Endothelial cell (in vitro differentiated cells): ENCODE measurements at regions not wholly inside any gene's neighbourhood (a gene's known extent, or its start where the extent isn't known, plus 50 kb on each side); places are given as distances from the start of the nearest gene placed in this dataset.

ENCODE experiments used
- DNase-seq: peaks from one replicate; pipeline ENCODE4 v3.0.0; 2021; ENCODE audit warnings: low spot score
- H3K27ac Mint-ChIP-seq: one replicate; pipeline ENCODE4 v1.8.0; 2021; ENCODE audit warnings: mixed read lengths, inconsistent platforms; ENCODE audit not compliant: unreplicated experiment
- H3K27me3 Mint-ChIP-seq: one replicate; pipeline ENCODE4 v1.8.0; 2021; ENCODE audit warnings: mild to moderate bottlenecking, moderate library complexity, mixed read lengths, inconsistent platforms; ENCODE audit not compliant: unreplicated experiment
- H3K36me3 Mint-ChIP-seq: one replicate; pipeline ENCODE4 v1.8.0; 2021; ENCODE audit warnings: mild to moderate bottlenecking, low read depth, mixed read lengths, inconsistent platforms; ENCODE audit not compliant: unreplicated experiment
- H3K4me1 Mint-ChIP-seq: one replicate; pipeline ENCODE4 v1.8.0; 2021; ENCODE audit warnings: mild to moderate bottlenecking, mixed read lengths, inconsistent platforms; ENCODE audit not compliant: unreplicated experiment
- H3K4me3 Mint-ChIP-seq: one replicate; pipeline ENCODE4 v1.8.0; 2021; ENCODE audit warnings: mild to moderate bottlenecking, mixed read lengths, inconsistent platforms; ENCODE audit not compliant: unreplicated experiment
- H3K9me3 Mint-ChIP-seq: one replicate; pipeline ENCODE4 v1.8.0; 2021; ENCODE audit warnings: mixed read lengths, inconsistent platforms; ENCODE audit not compliant: unreplicated experiment
- TF ChIP-seq, protein P1 (sequence below): fragments of 200-600 bp; sonication (generic); IDR thresholded peaks from one replicate; pipeline ENCODE4 v1.5.0; 2021; ENCODE audit warnings: antibody characterized with exemption; ENCODE audit not compliant: unreplicated experiment

DNA sequence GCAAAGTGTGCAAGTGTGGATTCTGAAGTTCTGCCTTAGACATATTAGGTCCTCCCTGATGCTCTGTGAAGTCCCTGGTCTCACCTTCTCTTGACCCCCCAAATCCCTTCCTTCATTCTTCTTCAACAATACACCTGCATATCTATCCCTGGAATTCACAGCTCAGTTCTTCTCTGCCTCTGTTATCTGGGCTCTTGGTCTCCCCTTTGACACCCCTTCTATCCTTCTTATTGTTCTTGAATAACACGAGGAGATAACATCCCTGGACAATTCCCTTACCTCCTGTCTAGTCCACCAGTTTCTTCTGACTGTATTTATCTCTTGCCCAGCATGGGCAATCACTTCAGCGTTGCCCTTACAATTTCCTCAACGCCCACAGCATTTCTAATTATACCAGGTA, 104.8 kb upstream of the ATG10 start:
- Mint-ChIP-seq H3K27me3 (peaks cover 1% of the 10 kb centered on the region), H3K36me3 (peaks cover 3% of the 10 kb centered on the region), H3K4me3 (no peak overlapping the region), H3K9me3 (no peaks in the 10 kb centered on the region), H3K4me1 (peaks cover 8% of the 10 kb centered on the region), H3K27ac (no peak overlapping the region)
- TF ChIP-seq, protein P1, sequence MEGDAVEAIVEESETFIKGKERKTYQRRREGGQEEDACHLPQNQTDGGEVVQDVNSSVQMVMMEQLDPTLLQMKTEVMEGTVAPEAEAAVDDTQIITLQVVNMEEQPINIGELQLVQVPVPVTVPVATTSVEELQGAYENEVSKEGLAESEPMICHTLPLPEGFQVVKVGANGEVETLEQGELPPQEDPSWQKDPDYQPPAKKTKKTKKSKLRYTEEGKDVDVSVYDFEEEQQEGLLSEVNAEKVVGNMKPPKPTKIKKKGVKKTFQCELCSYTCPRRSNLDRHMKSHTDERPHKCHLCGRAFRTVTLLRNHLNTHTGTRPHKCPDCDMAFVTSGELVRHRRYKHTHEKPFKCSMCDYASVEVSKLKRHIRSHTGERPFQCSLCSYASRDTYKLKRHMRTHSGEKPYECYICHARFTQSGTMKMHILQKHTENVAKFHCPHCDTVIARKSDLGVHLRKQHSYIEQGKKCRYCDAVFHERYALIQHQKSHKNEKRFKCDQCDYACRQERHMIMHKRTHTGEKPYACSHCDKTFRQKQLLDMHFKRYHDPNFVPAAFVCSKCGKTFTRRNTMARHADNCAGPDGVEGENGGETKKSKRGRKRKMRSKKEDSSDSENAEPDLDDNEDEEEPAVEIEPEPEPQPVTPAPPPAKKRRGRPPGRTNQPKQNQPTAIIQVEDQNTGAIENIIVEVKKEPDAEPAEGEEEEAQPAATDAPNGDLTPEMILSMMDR: no peak
- DNase-seq: no peak

DNA sequence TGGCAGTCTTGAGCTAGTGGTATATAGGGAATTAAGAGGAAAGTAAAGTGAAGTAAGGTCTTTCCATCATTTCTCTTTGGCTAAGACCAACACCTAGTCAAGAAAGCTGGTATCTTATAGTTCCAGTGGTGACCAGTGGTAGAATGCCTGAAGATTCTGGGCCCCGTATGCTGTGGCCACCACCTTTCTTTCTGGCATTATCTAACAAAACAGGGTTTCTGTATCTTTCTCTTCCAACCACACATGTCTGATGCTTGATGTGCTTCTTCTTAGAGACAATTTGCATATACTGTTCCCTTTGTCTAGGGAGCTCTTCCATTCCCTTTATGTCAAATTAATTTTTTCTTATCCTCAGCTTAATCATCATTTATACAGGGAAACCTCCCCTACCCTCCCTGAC, 109.9 kb upstream of the SSBP2 start:
- H3K4me3 Mint-ChIP-seq: no peak overlapping the region

DNA sequence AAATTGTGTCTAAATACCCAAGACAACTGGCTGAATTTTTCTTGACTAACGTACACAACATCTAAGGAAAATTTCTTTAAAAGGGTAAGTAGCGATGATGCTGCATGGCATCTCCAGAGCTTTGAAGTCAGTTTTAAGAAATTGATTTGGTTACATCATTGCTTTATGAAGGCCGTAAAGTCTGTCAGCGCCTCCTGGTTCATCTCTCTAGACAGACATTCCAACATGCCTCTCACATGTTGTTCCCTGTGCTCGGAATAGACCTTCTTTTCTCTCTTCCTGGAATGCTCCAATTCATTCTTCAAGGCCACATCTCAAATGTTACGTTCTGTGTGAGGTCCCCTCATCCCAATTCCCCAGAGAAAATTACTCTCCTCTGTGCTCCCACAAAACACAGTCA, 108.7 kb upstream of the SSBP2 start:
- Mint-ChIP-seq H3K36me3 (peaks cover 3% of the 10 kb centered on the region), H3K9me3 (no peaks in the 10 kb centered on the region), H3K27me3 (no peaks in the 10 kb centered on the region), H3K4me1 (peaks cover 21% of the 10 kb centered on the region), H3K4me3 (no peak overlapping the region), H3K27ac (no peak overlapping the region)
- TF ChIP-seq, protein P1: no peak
- DNase-seq: no peak

More for the DNA sequence above, 109.9 kb upstream of the SSBP2 start:
- Mint-ChIP-seq H3K27me3 (peaks cover 1% of the 10 kb centered on the region), H3K4me1 (peaks cover 23% of the 10 kb centered on the region), H3K36me3 (peaks cover 3% of the 10 kb centered on the region), H3K9me3 (no peaks in the 10 kb centered on the region), H3K27ac (no peak overlapping the region)
- TF ChIP-seq, protein P1: no peak
- no peak for DNase-seq

DNA sequence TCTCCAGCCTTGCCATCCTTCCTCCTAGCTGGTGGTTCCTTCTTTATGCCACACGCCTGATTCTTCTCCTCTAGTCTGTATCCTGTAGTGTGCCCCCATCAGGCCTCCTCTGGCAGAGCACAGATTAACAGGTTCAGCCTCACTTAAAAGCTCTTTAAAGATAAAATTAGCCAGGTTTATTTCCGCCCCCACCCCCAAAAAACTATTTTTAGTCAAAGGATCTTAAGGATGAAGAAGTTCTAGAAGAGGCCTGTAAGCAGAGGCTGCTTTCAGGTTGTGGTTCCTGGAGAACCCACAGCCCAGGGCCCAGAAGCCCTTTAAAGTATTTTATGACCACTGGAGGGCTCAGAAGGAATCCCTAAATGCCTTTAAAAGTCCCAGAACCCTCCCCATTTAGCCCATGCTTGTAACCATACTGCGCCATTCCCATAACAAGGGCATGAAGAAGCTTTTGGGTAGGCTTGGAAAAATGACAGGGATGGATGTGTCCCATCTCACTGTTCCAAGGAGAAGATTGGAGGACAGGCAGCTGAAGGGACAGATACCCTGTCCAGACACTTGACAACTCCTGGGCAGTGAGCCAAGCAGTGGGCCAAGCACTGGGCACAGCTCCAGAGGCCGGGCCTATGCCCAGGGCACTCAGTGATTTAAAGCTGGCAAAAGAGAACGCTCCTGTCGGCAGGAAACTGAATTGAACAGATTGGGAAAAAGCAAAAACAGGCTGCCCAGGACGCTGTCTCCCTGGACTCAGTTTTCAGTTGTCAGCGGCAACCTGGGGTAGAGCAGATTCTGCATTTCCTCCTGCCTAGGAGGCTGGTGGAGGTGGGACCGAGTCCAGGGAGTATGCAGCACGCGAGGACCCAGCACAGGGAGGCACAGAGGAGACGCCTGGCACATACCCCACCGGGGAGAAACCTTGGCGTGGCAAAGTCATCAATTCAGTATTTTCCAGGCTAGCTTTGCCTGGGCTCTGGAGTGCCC, 106.3 kb upstream of the SSBP2 start:
- Mint-ChIP-seq H3K4me1 (peaks cover 22% of the 10 kb centered on the region), H3K27me3 (no peaks in the 10 kb centered on the region), H3K9me3 (no peaks in the 10 kb centered on the region), H3K36me3 (peaks cover 2% of the 10 kb centered on the region), H3K27ac (no peak overlapping the region), H3K4me3 (no peak overlapping the region)
- peak; percentile 46 for DNase-seq
- TF ChIP-seq, protein P1: peak; percentile 26

DNA sequence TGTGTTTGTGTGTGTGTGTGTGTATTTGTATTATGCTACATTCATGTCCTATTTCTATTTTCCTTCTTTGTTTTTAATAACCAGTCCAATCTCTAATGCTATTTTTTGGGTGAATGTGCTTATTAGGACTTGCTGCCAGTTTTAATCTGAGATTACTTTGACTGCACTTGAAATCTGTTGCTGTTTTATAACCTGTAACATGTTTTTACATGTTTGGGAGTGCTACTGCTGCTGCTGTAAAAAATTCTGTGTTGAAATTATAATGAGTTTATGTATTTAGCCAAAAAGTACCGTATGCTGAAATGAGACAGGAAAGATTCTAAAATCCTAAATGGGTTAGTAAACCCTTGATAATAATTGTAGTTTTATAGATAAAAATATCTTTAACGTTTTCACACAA, 104.7 kb upstream of the SSBP2 start:
- DNase-seq: no peak
- no peaks in the 10 kb centered on the region for H3K9me3 Mint-ChIP-seq
- TF ChIP-seq, protein P1: no peak
- H3K4me1 Mint-ChIP-seq: peaks cover 35% of the 10 kb centered on the region
- H3K36me3 Mint-ChIP-seq: no peaks in the 10 kb centered on the region
- H3K27me3 Mint-ChIP-seq: peaks cover 4% of the 10 kb centered on the region
- no peak overlapping the region for H3K27ac Mint-ChIP-seq
- H3K4me3 Mint-ChIP-seq: no peak overlapping the region
